ENCODE measurements at regions not wholly inside any gene's neighbourhood (a gene's known extent, or its start where the extent isn't known, plus 50 kb on each side); places are given as distances from the start of the nearest gene placed in this dataset.

DNA sequence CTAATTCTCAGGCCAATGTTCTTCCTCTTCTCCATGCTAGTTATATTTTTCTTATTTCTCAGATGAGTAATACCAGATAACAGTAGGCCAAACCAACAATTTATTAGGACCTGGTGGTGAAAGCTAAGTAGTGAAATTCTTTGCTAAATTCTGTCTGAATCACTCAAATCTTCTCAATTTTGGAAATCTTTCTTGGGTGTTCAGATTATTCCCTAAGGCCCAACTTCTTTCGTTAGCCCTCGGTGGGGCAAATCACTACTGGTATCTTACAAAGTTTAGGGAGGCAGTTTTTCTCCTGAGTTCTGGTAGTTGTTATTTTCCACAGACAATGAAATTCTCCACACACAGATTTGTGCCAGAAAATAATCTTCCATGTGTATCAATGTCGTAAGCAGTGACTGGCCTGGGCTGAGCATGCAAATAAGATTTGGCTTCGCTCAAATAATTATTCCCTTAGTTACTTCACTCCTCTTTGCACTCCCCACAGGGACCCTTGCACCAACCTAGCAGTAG lies 443.5 kb upstream of the SLC14A2 start:
- Mint-ChIP-seq H3K4me3 (ENCODE audit: unreplicated experiment) (no peak overlapping the region), H3K27ac (ENCODE audit: unreplicated experiment) (no peak overlapping the region), H3K4me1 (ENCODE audit: low read depth, unreplicated experiment) (peaks cover 23% of the 10 kb centered on the region), H3K9me3 (ENCODE audit: unreplicated experiment) (no peaks in the 10 kb centered on the region), H3K36me3 (ENCODE audit: low read depth, unreplicated experiment) (no peaks in the 10 kb centered on the region), H3K27me3 (ENCODE audit: low read depth, unreplicated experiment) (peaks cover 6% of the 10 kb centered on the region)
- Histone ChIP-seq H3K36me3 (ENCODE audit: insufficient read depth, low read length) (no peaks in the 10 kb centered on the region), H3K9me3 (ENCODE audit: insufficient read depth, low read depth, low read length) (no peaks in the 10 kb centered on the region), H3K27ac (ENCODE audit: low read depth, low read length) (no peak overlapping the region), H2AFZ (ENCODE audit: low read depth, low read length) (no peak overlapping the region), H4K20me1 (ENCODE audit: insufficient read depth, low read length) (no peaks in the 10 kb centered on the region), H3K4me2 (ENCODE audit: low read length) (no peak overlapping the region), H3K9ac (ENCODE audit: low read length) (no peak overlapping the region), H3K79me2 (ENCODE audit: insufficient read depth, low read length) (no peaks in the 10 kb centered on the region), H3K27me3 (ENCODE audit: insufficient read depth, low read length) (no peaks in the 10 kb centered on the region), H3K4me1 (ENCODE audit: insufficient read depth, low read length) (peaks cover 30% of the 10 kb centered on the region), H3K4me3 (ENCODE audit: insufficient read depth, low read depth, low read length) (no peak overlapping the region)
- no peak for FAIRE-seq
- TF ChIP-seq, protein P1, sequence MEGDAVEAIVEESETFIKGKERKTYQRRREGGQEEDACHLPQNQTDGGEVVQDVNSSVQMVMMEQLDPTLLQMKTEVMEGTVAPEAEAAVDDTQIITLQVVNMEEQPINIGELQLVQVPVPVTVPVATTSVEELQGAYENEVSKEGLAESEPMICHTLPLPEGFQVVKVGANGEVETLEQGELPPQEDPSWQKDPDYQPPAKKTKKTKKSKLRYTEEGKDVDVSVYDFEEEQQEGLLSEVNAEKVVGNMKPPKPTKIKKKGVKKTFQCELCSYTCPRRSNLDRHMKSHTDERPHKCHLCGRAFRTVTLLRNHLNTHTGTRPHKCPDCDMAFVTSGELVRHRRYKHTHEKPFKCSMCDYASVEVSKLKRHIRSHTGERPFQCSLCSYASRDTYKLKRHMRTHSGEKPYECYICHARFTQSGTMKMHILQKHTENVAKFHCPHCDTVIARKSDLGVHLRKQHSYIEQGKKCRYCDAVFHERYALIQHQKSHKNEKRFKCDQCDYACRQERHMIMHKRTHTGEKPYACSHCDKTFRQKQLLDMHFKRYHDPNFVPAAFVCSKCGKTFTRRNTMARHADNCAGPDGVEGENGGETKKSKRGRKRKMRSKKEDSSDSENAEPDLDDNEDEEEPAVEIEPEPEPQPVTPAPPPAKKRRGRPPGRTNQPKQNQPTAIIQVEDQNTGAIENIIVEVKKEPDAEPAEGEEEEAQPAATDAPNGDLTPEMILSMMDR (IDR thresholded peaks at IDR 0.05; ENCODE audit: insufficient read depth, low read depth, low read length), result no peak
- no peak for TF ChIP-seq EZH2 (IDR thresholded peaks at IDR 0.05; ENCODE audit: insufficient read depth, low read length)
- DNase-seq (ENCODE audit: low read depth), result peak; percentile 67

- H3K4me1 Mint-ChIP-seq (ENCODE audit: low read depth, unreplicated experiment), result peaks cover 13% of the 10 kb centered on the region
- H3K4me2 ChIP-seq (ENCODE audit: low read length), result no peak overlapping the region
- no peaks in the 10 kb centered on the region for H3K36me3 ChIP-seq (ENCODE audit: insufficient read depth, low read length)
- H3K27me3 ChIP-seq (ENCODE audit: insufficient read depth, low read length), result no peaks in the 10 kb centered on the region
- no peak for DNase-seq (ENCODE audit: low read depth)
- H2AFZ ChIP-seq (ENCODE audit: low read depth, low read length), result no peak overlapping the region
- H4K20me1 ChIP-seq (ENCODE audit: insufficient read depth, low read length), result no peaks in the 10 kb centered on the region
- H3K4me3 Mint-ChIP-seq (ENCODE audit: unreplicated experiment), result no peak overlapping the region
- no peak overlapping the region for H3K4me3 ChIP-seq (ENCODE audit: insufficient read depth, low read depth, low read length)
- H3K27ac Mint-ChIP-seq (ENCODE audit: unreplicated experiment), result no peak overlapping the region
- H3K27ac ChIP-seq (ENCODE audit: low read depth, low read length), result no peak overlapping the region
- H3K4me1 ChIP-seq (ENCODE audit: insufficient read depth, low read length), result peaks cover 18% of the 10 kb centered on the region
- peaks cover 6% of the 10 kb centered on the region for H3K27me3 Mint-ChIP-seq (ENCODE audit: low read depth, unreplicated experiment)
- no peaks in the 10 kb centered on the region for H3K9me3 ChIP-seq (ENCODE audit: insufficient read depth, low read depth, low read length)
- H3K9ac ChIP-seq (ENCODE audit: low read length), result no peak overlapping the region
- no peak for TF ChIP-seq EZH2 (IDR thresholded peaks at IDR 0.05; ENCODE audit: insufficient read depth, low read length)
- TF ChIP-seq, protein P1 (IDR thresholded peaks at IDR 0.05; ENCODE audit: insufficient read depth, low read depth, low read length), result no peak
- H3K79me2 ChIP-seq (ENCODE audit: insufficient read depth, low read length), result no peaks in the 10 kb centered on the region
- H3K9me3 Mint-ChIP-seq (ENCODE audit: unreplicated experiment), result no peaks in the 10 kb centered on the region
- no peak for FAIRE-seq
- H3K36me3 Mint-ChIP-seq (ENCODE audit: low read depth, unreplicated experiment), result no peaks in the 10 kb centered on the region
Measured at GRCh38 chr18:45173327-45173726, 441.9 kb upstream of the SLC14A2 start.

- H4K20me1 ChIP-seq (ENCODE audit: insufficient read depth, low read length), result no peaks in the 10 kb centered on the region
- Mint-ChIP-seq H3K36me3 (ENCODE audit: low read depth, unreplicated experiment) (no peaks in the 10 kb centered on the region), H3K27ac (ENCODE audit: unreplicated experiment) (no peak overlapping the region), H3K4me3 (ENCODE audit: unreplicated experiment) (no peak overlapping the region), H3K27me3 (ENCODE audit: low read depth, unreplicated experiment) (peaks cover 6% of the 10 kb centered on the region), H3K9me3 (ENCODE audit: unreplicated experiment) (no peaks in the 10 kb centered on the region), H3K4me1 (ENCODE audit: low read depth, unreplicated experiment) (peaks cover 13% of the 10 kb centered on the region)
- no peak overlapping the region for H3K4me2 ChIP-seq (ENCODE audit: low read length)
- TF ChIP-seq, protein P1 (IDR thresholded peaks at IDR 0.05; ENCODE audit: insufficient read depth, low read depth, low read length), result no peak
- no peak for TF ChIP-seq EZH2 (IDR thresholded peaks at IDR 0.05; ENCODE audit: insufficient read depth, low read length)
- no peaks in the 10 kb centered on the region for H3K9me3 ChIP-seq (ENCODE audit: insufficient read depth, low read depth, low read length)
- no peak overlapping the region for H2AFZ ChIP-seq (ENCODE audit: low read depth, low read length)
- no peaks in the 10 kb centered on the region for H3K27me3 ChIP-seq (ENCODE audit: insufficient read depth, low read length)
- H3K4me1 ChIP-seq (ENCODE audit: insufficient read depth, low read length), result peaks cover 12% of the 10 kb centered on the region
- H3K9ac ChIP-seq (ENCODE audit: low read length), result no peak overlapping the region
- FAIRE-seq (no peak), DNase-seq (ENCODE audit: low read depth) (no peak)
- H3K79me2 ChIP-seq (ENCODE audit: insufficient read depth, low read length), result no peaks in the 10 kb centered on the region
- no peaks in the 10 kb centered on the region for H3K36me3 ChIP-seq (ENCODE audit: insufficient read depth, low read length)
- no peak overlapping the region for H3K27ac ChIP-seq (ENCODE audit: low read depth, low read length)
- no peak overlapping the region for H3K4me3 ChIP-seq (ENCODE audit: insufficient read depth, low read depth, low read length)
Measured at GRCh38 chr18:45173799-45174519, 441.3 kb upstream of the SLC14A2 start.

Data from astrocyte (in vitro differentiated cells and primary cell).